HEK293 (cell line): ENCODE measurements at regions not wholly inside any gene's neighbourhood (a gene's known extent, or its start where the extent isn't known, plus 50 kb on each side); places are given as distances from the start of the nearest gene placed in this dataset.

Experiments used
- CTCF ChIA-PET: fragments of 350-600 bp; formaldehyde crosslinking; extraction: SDS; loops from one replicate; lab custom pipeline; 2021; ENCODE audit warnings: antibody characterized with exemption; lab: Yijun Ruan, JAX
- POLR2A ChIA-PET: fragments of 300-600 bp; formaldehyde crosslinking; extraction: SDS; loops from one replicate; lab custom pipeline; 2020; ENCODE audit warnings: antibody characterized with exemption, inconsistent platforms; lab: Yijun Ruan, JAX
- H3K27ac ChIP-seq: fragments of 200-500 bp; sonication (Bioruptor generic); 2 replicates; pipeline ENCODE4 v1.5.1; 2014; ENCODE audit warnings: low read depth, low read length, control low read depth, inconsistent platforms; ENCODE audit errors: extremely low read depth
- H3K36me3 ChIP-seq, 2 experiments: fragments of 200-500 bp in 1 of 2; sonication (Bioruptor generic) in 1 of 2; 1 replicate in 1 of 2; 2 replicates in 1 of 2; pipeline ENCODE4 v1.5.1; 2014 to 2017; ENCODE audit warnings: inconsistent platforms in 2 of 2, low read length in 2 of 2; ENCODE audit not compliant: control insufficient read depth in 2 of 2, insufficient read depth in 1 of 2
- H3K4me1 ChIP-seq: fragments of 200-500 bp; sonication (Bioruptor generic); 2 replicates; pipeline ENCODE4 v1.5.1; 2014; ENCODE audit warnings: mild to moderate bottlenecking, low read length, inconsistent platforms; ENCODE audit not compliant: control insufficient read depth, insufficient read depth
- H3K4me3 ChIP-seq: 2 replicates; pipeline ENCODE4 v1.5.1; 2011; ENCODE audit warnings: low read depth, mild to moderate bottlenecking, control low read depth, low read length, moderate library complexity
- H3K9me3 ChIP-seq: fragments of 200-500 bp; sonication (Bioruptor generic); 2 replicates; pipeline ENCODE4 v1.5.1; 2014; ENCODE audit warnings: low read depth, low read length, inconsistent platforms; ENCODE audit not compliant: control insufficient read depth, insufficient read depth
- GFI1B ChIP-seq: fragments of 450-650 bp; formaldehyde crosslinking; IDR thresholded peaks from 2 replicates; pipeline ENCODE4 v1.5.1; 2016; ENCODE audit warnings: missing biosample characterization, missing genetic modification characterization
- KLF7 ChIP-seq: fragments of 450-650 bp; formaldehyde crosslinking; IDR thresholded peaks from 2 replicates; pipeline ENCODE4 v1.5.1; 2016; ENCODE audit warnings: missing biosample characterization, missing genetic modification characterization, borderline replicate concordance
- TSHZ1 ChIP-seq: fragments of 450-650 bp; formaldehyde crosslinking; IDR thresholded peaks from 2 replicates; pipeline ENCODE4 v1.5.1; 2016; ENCODE audit warnings: missing biosample characterization, missing genetic modification characterization, borderline replicate concordance
- ZBTB7A ChIP-seq: fragments of 450-650 bp; formaldehyde crosslinking; IDR thresholded peaks from 2 replicates; pipeline ENCODE4 v1.5.1; 2016; ENCODE audit warnings: low read depth, missing biosample characterization, missing genetic modification characterization
- ZNF10 ChIP-seq: fragments of 450-650 bp; formaldehyde crosslinking; IDR thresholded peaks from 2 replicates; pipeline ENCODE4 v1.5.1; 2017; ENCODE audit warnings: missing biosample characterization, missing genetic modification characterization
- ZNF140 ChIP-seq: fragments of 450-650 bp; formaldehyde crosslinking; IDR thresholded peaks from 2 replicates; pipeline ENCODE4 v1.5.1; 2016; ENCODE audit warnings: missing biosample characterization, missing genetic modification characterization
- ZNF155 ChIP-seq: fragments of 450-650 bp; formaldehyde crosslinking; IDR thresholded peaks from 2 replicates; pipeline ENCODE4 v1.5.1; 2016; ENCODE audit warnings: missing biosample characterization, missing genetic modification characterization
- ZNF16 ChIP-seq: fragments of 450-650 bp; formaldehyde crosslinking; IDR thresholded peaks from 2 replicates; pipeline ENCODE4 v1.5.1; 2016; ENCODE audit warnings: low read depth, missing biosample characterization, missing genetic modification characterization
- ZNF280C ChIP-seq: fragments of 450-650 bp; formaldehyde crosslinking; IDR thresholded peaks from 2 replicates; pipeline ENCODE4 v1.5.1; 2016; ENCODE audit warnings: missing biosample characterization, missing genetic modification characterization
- ZNF292 ChIP-seq: fragments of 450-650 bp; formaldehyde crosslinking; IDR thresholded peaks from 2 replicates; pipeline ENCODE4 v1.5.1; 2016; ENCODE audit warnings: low read depth, missing biosample characterization, missing genetic modification characterization, borderline replicate concordance
- ZNF660 ChIP-seq: fragments of 450-650 bp; IDR thresholded peaks from 2 replicates; pipeline ENCODE4 v1.5.1; 2018; ENCODE audit warnings: missing biosample characterization, mild to moderate bottlenecking, missing genetic modification characterization
- ZXDB ChIP-seq: fragments of 450-650 bp; formaldehyde crosslinking; IDR thresholded peaks from 2 replicates; pipeline ENCODE4 v1.5.1; 2016; ENCODE audit warnings: missing biosample characterization, missing genetic modification characterization
- TF ChIP-seq, protein P1 (sequence below): IDR thresholded peaks from 2 replicates; pipeline ENCODE4 v1.6.1; 2011; ENCODE audit warnings: mild to moderate bottlenecking, low read depth, low read length, borderline replicate concordance
- TF ChIP-seq, protein P2 (sequence below): fragments of 450-650 bp; formaldehyde crosslinking; IDR thresholded peaks from 2 replicates; pipeline ENCODE4 v1.5.1; 2017; ENCODE audit warnings: missing biosample characterization, mild to moderate bottlenecking, missing genetic modification characterization, moderate library complexity
- TF ChIP-seq, protein P3 (sequence below): fragments of 450-650 bp; formaldehyde crosslinking; IDR thresholded peaks from 2 replicates; pipeline ENCODE4 v1.5.1; 2017; ENCODE audit warnings: missing biosample characterization, missing genetic modification characterization
- TF ChIP-seq, protein P4 (sequence below): fragments of 450-650 bp; formaldehyde crosslinking; IDR thresholded peaks from 2 replicates; pipeline ENCODE4 v1.5.1; 2016; ENCODE audit warnings: missing biosample characterization, missing genetic modification characterization

GRCh38 chr11:26019386-26019785 is 312.5 kb upstream of the ANO3 start (continued):
- TF ChIP-seq TSHZ1 (no peak), ZNF292 (tag by site-specific recombination) (no peak), ZNF140 (no peak), ZNF16 (no peak), GFI1B (no peak), ZNF155 (tag by site-specific recombination) (no peak), KLF7 (tag by site-specific recombination) (no peak)
- TF ChIP-seq, protein P1, sequence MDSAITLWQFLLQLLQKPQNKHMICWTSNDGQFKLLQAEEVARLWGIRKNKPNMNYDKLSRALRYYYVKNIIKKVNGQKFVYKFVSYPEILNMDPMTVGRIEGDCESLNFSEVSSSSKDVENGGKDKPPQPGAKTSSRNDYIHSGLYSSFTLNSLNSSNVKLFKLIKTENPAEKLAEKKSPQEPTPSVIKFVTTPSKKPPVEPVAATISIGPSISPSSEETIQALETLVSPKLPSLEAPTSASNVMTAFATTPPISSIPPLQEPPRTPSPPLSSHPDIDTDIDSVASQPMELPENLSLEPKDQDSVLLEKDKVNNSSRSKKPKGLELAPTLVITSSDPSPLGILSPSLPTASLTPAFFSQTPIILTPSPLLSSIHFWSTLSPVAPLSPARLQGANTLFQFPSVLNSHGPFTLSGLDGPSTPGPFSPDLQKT: no peak
- TF ChIP-seq, protein P2, sequence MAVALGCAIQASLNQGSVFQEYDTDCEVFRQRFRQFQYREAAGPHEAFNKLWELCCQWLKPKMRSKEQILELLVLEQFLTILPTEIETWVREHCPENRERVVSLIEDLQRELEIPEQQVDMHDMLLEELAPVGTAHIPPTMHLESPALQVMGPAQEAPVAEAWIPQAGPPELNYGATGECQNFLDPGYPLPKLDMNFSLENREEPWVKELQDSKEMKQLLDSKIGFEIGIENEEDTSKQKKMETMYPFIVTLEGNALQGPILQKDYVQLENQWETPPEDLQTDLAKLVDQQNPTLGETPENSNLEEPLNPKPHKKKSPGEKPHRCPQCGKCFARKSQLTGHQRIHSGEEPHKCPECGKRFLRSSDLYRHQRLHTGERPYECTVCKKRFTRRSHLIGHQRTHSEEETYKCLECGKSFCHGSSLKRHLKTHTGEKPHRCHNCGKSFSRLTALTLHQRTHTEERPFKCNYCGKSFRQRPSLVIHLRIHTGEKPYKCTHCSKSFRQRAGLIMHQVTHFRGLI (tag by site-specific recombination): no peak

DNA sequence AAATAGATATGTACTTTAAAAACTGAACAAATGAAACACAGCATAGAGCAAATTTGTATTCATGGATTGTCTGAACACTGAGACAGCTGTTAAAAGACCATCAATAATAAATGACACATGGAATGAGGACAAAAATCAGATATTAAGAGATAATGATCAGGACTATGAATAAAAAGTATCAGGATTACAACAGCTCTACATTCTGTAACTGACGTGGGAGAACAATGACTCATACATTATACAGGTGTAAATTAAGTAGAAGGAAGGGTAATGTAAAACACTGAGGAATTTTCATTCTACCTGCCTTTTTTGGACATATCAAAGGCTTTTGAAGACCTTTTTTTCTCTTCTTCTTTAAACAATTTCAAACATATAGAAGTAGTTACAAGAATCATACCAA is 310.9 kb upstream of the ANO3 start:
- ChIA-PET CTCF (no interaction called here), POLR2A (no interaction called here)
- no peaks in the 10 kb centered on the region for H3K9me3 ChIP-seq
- H3K4me3 ChIP-seq: no peak overlapping the region
- no peaks in the 10 kb centered on the region for H3K4me1 ChIP-seq
- no peak overlapping the region for H3K27ac ChIP-seq
- H3K36me3 ChIP-seq: no peaks in the 10 kb centered on the region
- TF ChIP-seq ZNF10: no peak
- no peak for TF ChIP-seq ZBTB7A (tag by site-specific recombination)
- TF ChIP-seq, protein P3, sequence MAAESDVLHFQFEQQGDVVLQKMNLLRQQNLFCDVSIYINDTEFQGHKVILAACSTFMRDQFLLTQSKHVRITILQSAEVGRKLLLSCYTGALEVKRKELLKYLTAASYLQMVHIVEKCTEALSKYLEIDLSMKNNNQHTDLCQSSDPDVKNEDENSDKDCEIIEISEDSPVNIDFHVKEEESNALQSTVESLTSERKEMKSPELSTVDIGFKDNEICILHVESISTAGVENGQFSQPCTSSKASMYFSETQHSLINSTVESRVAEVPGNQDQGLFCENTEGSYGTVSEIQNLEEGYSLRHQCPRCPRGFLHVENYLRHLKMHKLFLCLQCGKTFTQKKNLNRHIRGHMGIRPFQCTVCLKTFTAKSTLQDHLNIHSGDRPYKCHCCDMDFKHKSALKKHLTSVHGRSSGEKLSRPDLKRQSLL (tag by site-specific recombination): no peak
- no peak for TF ChIP-seq ZNF280C (tag by site-specific recombination)
- TF ChIP-seq, protein P4, sequence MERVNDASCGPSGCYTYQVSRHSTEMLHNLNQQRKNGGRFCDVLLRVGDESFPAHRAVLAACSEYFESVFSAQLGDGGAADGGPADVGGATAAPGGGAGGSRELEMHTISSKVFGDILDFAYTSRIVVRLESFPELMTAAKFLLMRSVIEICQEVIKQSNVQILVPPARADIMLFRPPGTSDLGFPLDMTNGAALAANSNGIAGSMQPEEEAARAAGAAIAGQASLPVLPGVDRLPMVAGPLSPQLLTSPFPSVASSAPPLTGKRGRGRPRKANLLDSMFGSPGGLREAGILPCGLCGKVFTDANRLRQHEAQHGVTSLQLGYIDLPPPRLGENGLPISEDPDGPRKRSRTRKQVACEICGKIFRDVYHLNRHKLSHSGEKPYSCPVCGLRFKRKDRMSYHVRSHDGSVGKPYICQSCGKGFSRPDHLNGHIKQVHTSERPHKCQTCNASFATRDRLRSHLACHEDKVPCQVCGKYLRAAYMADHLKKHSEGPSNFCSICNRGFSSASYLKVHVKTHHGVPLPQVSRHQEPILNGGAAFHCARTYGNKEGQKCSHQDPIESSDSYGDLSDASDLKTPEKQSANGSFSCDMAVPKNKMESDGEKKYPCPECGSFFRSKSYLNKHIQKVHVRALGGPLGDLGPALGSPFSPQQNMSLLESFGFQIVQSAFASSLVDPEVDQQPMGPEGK: no peak
- TF ChIP-seq ZXDB (tag by site-specific recombination): no peak
- no peak for TF ChIP-seq ZNF660 (tag by site-specific recombination)
